ENCODE measurements at regions not wholly inside any gene's neighbourhood (a gene's known extent, or its start where the extent isn't known, plus 50 kb on each side); places are given as distances from the start of the nearest gene placed in this dataset.
"Not testable (repeated sequence)": the region's sequence is repeated elsewhere in the genome, so short reads cannot be mapped to it uniquely, and the experiment has no call there.

DNA sequence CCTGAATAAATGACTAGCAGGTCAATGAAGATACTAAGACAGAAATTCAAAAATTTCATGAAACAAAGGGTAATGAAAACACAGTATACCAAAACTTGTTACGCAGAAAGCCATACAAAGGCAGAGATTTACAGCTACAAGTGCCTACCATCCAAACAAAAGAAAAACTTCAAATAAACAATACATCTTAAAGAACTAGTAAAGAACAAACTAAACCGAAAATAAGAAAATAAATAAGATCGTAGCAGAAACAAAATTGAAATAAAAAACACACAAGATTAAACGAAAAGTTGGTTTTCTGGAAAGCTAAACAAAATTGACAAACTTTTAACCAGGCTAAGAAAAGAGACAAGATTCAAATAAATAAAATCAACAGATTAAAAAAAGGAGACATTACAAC is 51.5 kb downstream of the VPREB1 start:
- CTCF ChIA-PET; ATAC-seq; H3K4me2 ChIP-seq; FAIRE-seq; H3K9me3 ChIP-seq; H3K27ac ChIP-seq; POLR2A ChIA-PET; H3K4me3 ChIP-seq; H3K4me1 ChIP-seq; DNase-seq (ENCODE audit: low read depth in 1 of 2, low spot score in 1 of 2): not testable (repeated sequence)
- 69% methylated on average over 4 of the region's 4 CpGs for WGBS (ENCODE audit: missing lambda C conversion rate)

DNA sequence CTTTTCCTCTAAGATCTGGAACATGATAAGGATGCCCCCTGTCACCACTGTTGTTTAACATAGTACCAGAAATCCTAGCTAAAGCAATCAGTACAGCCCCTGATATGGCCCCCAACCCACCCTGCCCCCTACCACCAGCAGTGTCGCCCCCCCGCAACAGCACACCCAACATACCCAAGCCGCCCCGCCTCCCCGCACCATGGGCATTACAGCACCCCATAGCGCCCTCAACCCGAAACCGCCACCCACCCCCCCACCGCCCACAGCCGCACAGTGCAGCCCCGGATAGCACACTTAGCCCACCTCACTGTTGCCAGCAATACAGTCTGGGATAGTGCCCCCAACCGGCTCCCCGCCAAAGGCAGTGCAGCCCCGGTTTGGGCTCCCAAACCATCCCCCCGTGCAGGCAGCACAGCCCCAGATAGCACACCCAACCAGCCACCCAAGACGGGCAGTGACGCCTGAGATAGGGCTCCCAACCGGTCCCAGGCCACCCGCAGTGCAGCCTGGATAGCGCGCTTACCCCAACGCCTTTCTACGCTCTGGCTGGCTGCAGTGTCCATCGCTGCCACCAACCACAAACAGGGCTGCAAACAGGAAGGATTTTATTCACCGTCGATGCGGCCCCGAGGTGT is 52.7 kb downstream of the VPREB1 start:
- DNase-seq (ENCODE audit: low read depth in 1 of 2, low spot score in 1 of 2) = peak in 1 of 2 experiments; percentile 3
- POLR2A ChIA-PET, FAIRE-seq, CTCF ChIA-PET, H3K4me1 ChIP-seq, H3K9me3 ChIP-seq: not testable (repeated sequence)
- Histone ChIP-seq H3K27ac (peak overlapping the region; percentile 83 to 91), H3K4me3 (peak overlapping the region; percentile 69), H3K4me2 (peak overlapping the region; percentile 56)
- ATAC-seq = peak in 1 of 2 experiments; percentile 21; a peak in 2 of 6 replicates
- no CpG with 5 or more reads among the region's 28 CpGs for whole genome bisulfite sequencing (ENCODE audit: missing lambda C conversion rate)

DNA sequence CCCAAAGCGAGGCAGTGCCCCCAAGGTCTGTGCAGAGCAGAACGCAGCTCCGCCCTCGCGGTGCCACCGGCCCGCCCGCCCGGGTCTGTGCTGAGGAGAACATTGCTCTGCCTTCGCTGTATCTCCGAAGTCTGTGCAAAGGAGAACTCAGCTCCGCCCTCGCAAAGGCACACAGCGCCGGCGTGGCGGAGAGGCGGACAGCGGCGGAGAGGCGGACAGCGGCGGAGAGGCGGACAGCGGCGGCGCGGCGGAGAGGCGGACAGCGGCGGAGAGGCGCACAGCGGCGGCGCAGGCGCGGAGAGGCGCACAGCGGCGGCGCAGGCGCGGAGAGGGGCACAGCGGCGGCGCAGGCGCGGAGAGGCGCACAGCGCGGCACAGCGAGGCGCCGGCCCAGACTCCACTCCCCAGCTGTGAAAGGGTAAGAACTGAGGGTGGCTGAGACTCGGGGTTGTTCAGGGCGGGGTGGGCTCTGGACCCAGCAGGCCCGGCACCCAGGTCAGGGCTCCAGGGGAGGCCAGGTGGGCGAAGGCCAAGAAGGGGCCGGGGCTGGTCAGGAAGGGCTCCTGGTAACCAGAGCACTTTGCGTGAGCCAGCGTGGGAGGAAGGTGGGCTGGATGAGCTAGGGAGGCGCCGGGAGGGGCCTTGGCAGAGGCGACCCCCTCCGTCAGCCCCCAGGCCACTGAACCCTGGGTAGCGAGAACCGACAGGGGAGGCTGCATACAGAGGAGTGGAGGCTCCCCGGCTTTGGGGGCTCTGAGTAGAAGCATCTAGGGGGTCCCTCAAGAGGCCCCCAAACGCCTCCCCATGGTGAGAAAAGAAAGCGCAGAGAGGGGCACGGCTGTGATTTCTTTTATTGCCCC is 53.4 kb downstream of the VPREB1 start:
- WGBS (ENCODE audit: missing lambda C conversion rate) = 1% methylated on average over 18 of the region's 72 CpGs
- Histone ChIP-seq H3K27ac (peak overlapping the region; percentile 83 to 91), H3K4me3 (peak overlapping the region; percentile 69), H3K4me2 (peak overlapping the region; percentile 68)
- H3K4me1 ChIP-seq, FAIRE-seq, POLR2A ChIA-PET, H3K9me3 ChIP-seq: not testable (repeated sequence)
- CTCF ChIA-PET = interaction anchor here (0.6 kb wide), 1 partner anchor 98 kb away, joined by 3 read pairs; no protein-coding TSS in a partner anchor
- peak; percentile 47 for TF ChIP-seq POLR2A (IDR thresholded peaks at IDR 0.05; ENCODE audit: low read length)
- TF ChIP-seq, protein P1, sequence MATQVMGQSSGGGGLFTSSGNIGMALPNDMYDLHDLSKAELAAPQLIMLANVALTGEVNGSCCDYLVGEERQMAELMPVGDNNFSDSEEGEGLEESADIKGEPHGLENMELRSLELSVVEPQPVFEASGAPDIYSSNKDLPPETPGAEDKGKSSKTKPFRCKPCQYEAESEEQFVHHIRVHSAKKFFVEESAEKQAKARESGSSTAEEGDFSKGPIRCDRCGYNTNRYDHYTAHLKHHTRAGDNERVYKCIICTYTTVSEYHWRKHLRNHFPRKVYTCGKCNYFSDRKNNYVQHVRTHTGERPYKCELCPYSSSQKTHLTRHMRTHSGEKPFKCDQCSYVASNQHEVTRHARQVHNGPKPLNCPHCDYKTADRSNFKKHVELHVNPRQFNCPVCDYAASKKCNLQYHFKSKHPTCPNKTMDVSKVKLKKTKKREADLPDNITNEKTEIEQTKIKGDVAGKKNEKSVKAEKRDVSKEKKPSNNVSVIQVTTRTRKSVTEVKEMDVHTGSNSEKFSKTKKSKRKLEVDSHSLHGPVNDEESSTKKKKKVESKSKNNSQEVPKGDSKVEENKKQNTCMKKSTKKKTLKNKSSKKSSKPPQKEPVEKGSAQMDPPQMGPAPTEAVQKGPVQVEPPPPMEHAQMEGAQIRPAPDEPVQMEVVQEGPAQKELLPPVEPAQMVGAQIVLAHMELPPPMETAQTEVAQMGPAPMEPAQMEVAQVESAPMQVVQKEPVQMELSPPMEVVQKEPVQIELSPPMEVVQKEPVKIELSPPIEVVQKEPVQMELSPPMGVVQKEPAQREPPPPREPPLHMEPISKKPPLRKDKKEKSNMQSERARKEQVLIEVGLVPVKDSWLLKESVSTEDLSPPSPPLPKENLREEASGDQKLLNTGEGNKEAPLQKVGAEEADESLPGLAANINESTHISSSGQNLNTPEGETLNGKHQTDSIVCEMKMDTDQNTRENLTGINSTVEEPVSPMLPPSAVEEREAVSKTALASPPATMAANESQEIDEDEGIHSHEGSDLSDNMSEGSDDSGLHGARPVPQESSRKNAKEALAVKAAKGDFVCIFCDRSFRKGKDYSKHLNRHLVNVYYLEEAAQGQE (IDR thresholded peaks at IDR 0.05) = peak; percentile 22; the same call in 1 of the 2 replicates
- peak in 1 of 2 experiments; percentile 51 for DNase-seq (ENCODE audit: low read depth in 1 of 2, low spot score in 1 of 2)
- ATAC-seq = peak; percentile 98 to 100

DNA sequence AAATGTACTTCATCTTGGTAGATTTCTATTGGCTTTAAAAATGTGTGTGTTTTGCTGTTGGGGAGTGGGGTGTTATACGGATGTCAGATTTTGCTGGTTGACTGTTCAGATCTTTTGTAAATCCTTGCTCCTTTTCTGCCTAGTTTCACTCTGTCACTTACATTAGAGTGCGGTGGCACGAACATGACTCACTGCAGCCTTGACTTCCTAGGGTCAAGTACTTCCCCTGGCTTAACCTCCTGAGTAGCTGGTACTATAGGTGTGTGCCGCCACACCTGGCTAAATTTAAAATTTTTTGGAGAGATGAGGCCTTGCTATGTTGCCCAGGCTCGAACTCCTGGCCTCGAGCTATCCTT is 54.0 kb downstream of the VPREB1 start:
- H3K9me3 ChIP-seq; ATAC-seq; CTCF ChIA-PET; FAIRE-seq; H3K4me1 ChIP-seq; POLR2A ChIA-PET; DNase-seq (ENCODE audit: low read depth in 1 of 2, low spot score in 1 of 2): not testable (repeated sequence)
- Histone ChIP-seq H3K27ac (peak overlapping the region; percentile 83 to 91; a peak in 5 of 6 replicates), H3K4me3 (peak overlapping the region; percentile 69), H3K4me2 (peak overlapping the region; percentile 68)
- 8% methylated on average over 2 of the region's 6 CpGs for WGBS (ENCODE audit: missing lambda C conversion rate)

DNA sequence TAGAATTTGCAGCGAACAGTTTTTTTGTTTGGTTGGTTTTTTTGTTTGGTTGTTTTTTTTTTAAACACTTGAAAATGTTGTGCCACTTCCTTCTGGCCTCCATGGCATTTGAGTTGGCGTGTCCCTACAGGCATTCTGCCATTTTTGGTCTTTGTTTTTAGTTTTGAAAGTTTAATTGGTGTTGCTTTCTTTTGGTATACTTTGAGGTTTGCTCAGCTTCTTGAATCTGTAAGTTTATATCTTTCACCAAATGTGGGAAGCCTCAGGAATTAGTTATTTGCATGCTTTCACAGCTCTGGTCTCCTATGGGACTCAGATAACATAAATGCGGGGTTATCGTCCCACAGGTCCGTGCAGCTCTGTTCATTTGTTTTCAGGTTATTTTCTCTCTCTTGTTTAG is 55.9 kb downstream of the VPREB1 start:
- WGBS (ENCODE audit: missing lambda C conversion rate) = 90% methylated on average over 5 of the region's 5 CpGs
- H3K4me3 ChIP-seq; FAIRE-seq; POLR2A ChIA-PET; H3K27ac ChIP-seq; H3K4me1 ChIP-seq; H3K9me3 ChIP-seq; DNase-seq (ENCODE audit: low read depth in 1 of 2, low spot score in 1 of 2); H3K4me2 ChIP-seq; ATAC-seq; CTCF ChIA-PET: not testable (repeated sequence)

DNA sequence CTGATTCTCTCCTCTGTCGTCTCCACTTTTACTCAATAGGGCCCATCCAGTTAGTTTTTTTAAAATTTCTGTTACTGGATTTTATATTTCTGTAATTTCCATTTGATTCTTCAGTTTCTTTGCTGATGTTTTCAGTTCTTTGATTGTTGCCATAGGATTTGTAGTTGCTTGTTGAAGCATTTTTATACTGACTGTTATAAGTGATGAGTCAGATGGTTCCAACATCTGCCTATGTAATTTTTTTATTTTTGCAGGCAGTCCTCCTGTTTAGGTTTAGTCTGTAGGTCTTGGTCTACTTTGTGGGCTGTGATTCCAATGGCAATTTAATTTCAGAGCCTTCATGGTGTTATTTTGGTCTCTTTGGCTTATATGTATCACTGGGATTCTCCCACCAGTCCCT is 56.4 kb downstream of the VPREB1 start:
- ATAC-seq, CTCF ChIA-PET: not testable (repeated sequence)
- 96% methylated on average over 1 of the region's 1 CpG for WGBS (ENCODE audit: missing lambda C conversion rate)

More for the DNA sequence above, 56.4 kb downstream of the VPREB1 start:
- H3K4me3 ChIP-seq; H3K4me2 ChIP-seq; DNase-seq (ENCODE audit: low read depth in 1 of 2, low spot score in 1 of 2); H3K4me1 ChIP-seq; POLR2A ChIA-PET; H3K27ac ChIP-seq; FAIRE-seq; H3K9me3 ChIP-seq: not testable (repeated sequence)

Measured in A549 (cell line).